ENCODE measurements at regions not wholly inside any gene's neighbourhood (a gene's known extent, or its start where the extent isn't known, plus 50 kb on each side); places are given as distances from the start of the nearest gene placed in this dataset.

- H4K8ac ChIP-seq (ENCODE audit: low read depth in 2 of 2, low read length in 2 of 2): no peak overlapping the region
- H3K18ac ChIP-seq (ENCODE audit: low read depth, low read length): no peak overlapping the region
- no TSS peak for BruUV-seq (replicated peaks)
- in situ Hi-C loops (cut with MboI; ENCODE audit: low sequenced_read_pairs): no loop called here
- H2AFZ ChIP-seq (replicated peaks; ENCODE audit: low read length, poor library complexity): no peak overlapping the region
- H2BK5ac ChIP-seq (ENCODE audit: low read depth, low read length, poor library complexity, severe bottlenecking): no peak overlapping the region
- H3K56ac ChIP-seq (ENCODE audit: extremely low read depth, insufficient read depth, low read length): no peak overlapping the region
- no peak overlapping the region for H2AK9ac ChIP-seq (replicated peaks; ENCODE audit: low read depth, low read length, poor library complexity)
- H3K9me1 ChIP-seq (ENCODE audit: insufficient read depth, low read length): no peaks in the 10 kb centered on the region
- no peak overlapping the region for H4K91ac ChIP-seq (ENCODE audit: insufficient read depth, low read depth, low read length)
- H2AK5ac ChIP-seq (ENCODE audit: low read depth, low read length): no peak overlapping the region
- dilution Hi-C loops (cut with HindIII; ENCODE audit: low sequenced_read_pairs, unreplicated experiment): no loop called here
- ChIA-PET POLR2A (ENCODE audit: unreplicated experiment) (no interaction called here), CTCF (no interaction called here)
- no peak overlapping the region for H2BK120ac ChIP-seq (ENCODE audit: low read depth, low read length)
- no peaks in the 10 kb centered on the region for H3K36me3 ChIP-seq (ENCODE audit: control insufficient read depth, insufficient read depth, low read length)
- DNase-seq (no peak), ATAC-seq (ENCODE audit: low read depth) (no peak)
- whole genome bisulfite sequencing, 2 experiments (ENCODE audit: extremely low coverage in 2 of 2, insufficient read length in 1 of 2): no CpG with 5 or more reads among the region's 5 CpGs
- H3K14ac ChIP-seq (replicated peaks; ENCODE audit: low read depth, low read length): no peak overlapping the region
- intact Hi-C loops (cut with micrococcal nuclease): no loop called here
- TF ChIP-seq POLR2A (IDR thresholded peaks at IDR 0.05; ENCODE audit: low read depth, low read length) (no peak), ELK1 (IDR thresholded peaks at IDR 0.05; ENCODE audit: borderline replicate concordance, low read depth, low read length) (no peak), NFE2L2 (IDR thresholded peaks at IDR 0.05; ENCODE audit: low read depth, low read length) (no peak), MAZ (IDR thresholded peaks at IDR 0.05; ENCODE audit: borderline replicate concordance, low read depth, low read length) (no peak), USF2 (IDR thresholded peaks at IDR 0.05; ENCODE audit: low read depth, low read length) (no peak), MXI1 (IDR thresholded peaks at IDR 0.05; ENCODE audit: borderline replicate concordance, low read depth, low read length) (no peak), CEBPB (IDR thresholded peaks at IDR 0.05; ENCODE audit: low read depth, low read length) (no peak), MAFK (IDR thresholded peaks at IDR 0.05; ENCODE audit: low read depth, low read length) (no peak)
- H3K23ac ChIP-seq (ENCODE audit: low read depth, low read length): no peak overlapping the region
- H3K27me3 ChIP-seq (ENCODE audit: control insufficient read depth, insufficient read depth, low read length): no peaks in the 10 kb centered on the region
- H3K4ac ChIP-seq (ENCODE audit: low read depth, low read length): no peak overlapping the region
- no peaks in the 10 kb centered on the region for H4K20me1 ChIP-seq (ENCODE audit: insufficient read depth, low read length)
- H4K5ac ChIP-seq (ENCODE audit: low read depth, low read length): no peak overlapping the region
- no peak overlapping the region for H3K9ac ChIP-seq (ENCODE audit: low read depth, low read length)
- H3K79me1 ChIP-seq (ENCODE audit: low read depth in 1 of 2, low read length in 2 of 2): no peaks in the 10 kb centered on the region
- no peak overlapping the region for H2BK15ac ChIP-seq (ENCODE audit: low read depth, low read length)
- no peak overlapping the region for H3K4me2 ChIP-seq (ENCODE audit: low read depth, low read length)
- no peak overlapping the region for H2BK20ac ChIP-seq (ENCODE audit: low read depth, low read length)
- H3K4me1 ChIP-seq (ENCODE audit: control insufficient read depth, insufficient read depth, low read length): no peaks in the 10 kb centered on the region
- no peak overlapping the region for H3K4me3 ChIP-seq (ENCODE audit: insufficient read depth, low read depth, low read length)
- no peaks in the 10 kb centered on the region for H3K9me3 ChIP-seq (ENCODE audit: control insufficient read depth, insufficient read depth, low read length)
- H3K27ac ChIP-seq (ENCODE audit: insufficient read depth, low read length): no peak overlapping the region
Measured at GRCh38 chr6:155894758-155895157, 439.1 kb upstream of the NOX3 start.
